Epithelial cell of proximal tubule (primary cell): ENCODE measurements at regions not wholly inside any gene's neighbourhood (a gene's known extent, or its start where the extent isn't known, plus 50 kb on each side); places are given as distances from the start of the nearest gene placed in this dataset.

ENCODE experiments used
- DNase-seq: peaks from one replicate; pipeline ENCODE4 v3.0.0-alpha.2; 2011; ENCODE audit warnings: low read depth
- H3K4me3 ChIP-seq: 2 replicates; pipeline ENCODE4 v1.5.1; 2011; ENCODE audit warnings: low read depth, mild to moderate bottlenecking, low read length
- TF ChIP-seq, protein P1 (sequence below): conservative IDR thresholded peaks from 2 replicates; pipeline ENCODE4 v1.5.1; 2012; ENCODE audit warnings: low read depth, mild to moderate bottlenecking, low read length

DNA sequence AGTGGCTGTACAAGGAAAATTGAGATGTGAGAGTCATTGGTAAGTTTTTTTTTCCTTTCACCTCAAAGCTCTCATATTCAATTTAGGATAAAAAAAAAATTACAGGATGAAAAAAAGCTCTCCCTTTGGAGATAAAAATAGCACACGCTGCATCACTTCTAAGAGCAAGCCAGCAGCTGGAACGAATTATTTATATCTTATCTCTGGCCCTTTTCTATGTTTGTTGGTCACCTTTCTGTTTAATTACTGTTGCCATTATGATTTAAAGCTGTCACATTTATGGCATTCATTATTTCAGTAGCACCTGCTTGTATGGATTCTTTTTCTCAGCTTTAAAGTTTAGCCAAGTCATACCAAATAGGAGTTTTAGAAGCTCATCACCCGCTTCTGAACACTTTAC is 171.6 kb upstream of the PDZRN3 start:
- H3K4me3 ChIP-seq, result no peak overlapping the region
- TF ChIP-seq, protein P1, sequence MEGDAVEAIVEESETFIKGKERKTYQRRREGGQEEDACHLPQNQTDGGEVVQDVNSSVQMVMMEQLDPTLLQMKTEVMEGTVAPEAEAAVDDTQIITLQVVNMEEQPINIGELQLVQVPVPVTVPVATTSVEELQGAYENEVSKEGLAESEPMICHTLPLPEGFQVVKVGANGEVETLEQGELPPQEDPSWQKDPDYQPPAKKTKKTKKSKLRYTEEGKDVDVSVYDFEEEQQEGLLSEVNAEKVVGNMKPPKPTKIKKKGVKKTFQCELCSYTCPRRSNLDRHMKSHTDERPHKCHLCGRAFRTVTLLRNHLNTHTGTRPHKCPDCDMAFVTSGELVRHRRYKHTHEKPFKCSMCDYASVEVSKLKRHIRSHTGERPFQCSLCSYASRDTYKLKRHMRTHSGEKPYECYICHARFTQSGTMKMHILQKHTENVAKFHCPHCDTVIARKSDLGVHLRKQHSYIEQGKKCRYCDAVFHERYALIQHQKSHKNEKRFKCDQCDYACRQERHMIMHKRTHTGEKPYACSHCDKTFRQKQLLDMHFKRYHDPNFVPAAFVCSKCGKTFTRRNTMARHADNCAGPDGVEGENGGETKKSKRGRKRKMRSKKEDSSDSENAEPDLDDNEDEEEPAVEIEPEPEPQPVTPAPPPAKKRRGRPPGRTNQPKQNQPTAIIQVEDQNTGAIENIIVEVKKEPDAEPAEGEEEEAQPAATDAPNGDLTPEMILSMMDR, result no peak
- no peak for DNase-seq

DNA sequence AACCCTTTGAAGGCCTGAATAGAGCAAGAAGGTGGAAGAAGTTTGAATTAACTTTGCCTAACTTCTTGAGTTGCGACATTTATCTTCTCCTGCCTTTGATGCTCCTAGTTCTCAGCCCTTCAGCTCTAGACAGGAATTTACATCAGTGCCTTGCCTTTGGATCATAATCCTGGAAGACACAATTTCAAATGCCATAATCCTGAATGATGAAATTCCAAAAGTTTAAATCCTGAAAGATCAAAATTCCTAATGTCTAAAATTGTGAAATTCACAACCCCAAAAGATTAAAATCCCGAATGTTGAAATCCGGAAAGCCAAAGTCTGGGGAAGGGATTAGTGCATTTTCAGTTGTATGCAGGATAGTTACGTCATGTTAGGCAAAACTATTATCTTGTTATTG is 166.6 kb upstream of the PDZRN3 start:
- no peak for DNase-seq
- TF ChIP-seq, protein P1, result no peak
- no peak overlapping the region for H3K4me3 ChIP-seq

DNA sequence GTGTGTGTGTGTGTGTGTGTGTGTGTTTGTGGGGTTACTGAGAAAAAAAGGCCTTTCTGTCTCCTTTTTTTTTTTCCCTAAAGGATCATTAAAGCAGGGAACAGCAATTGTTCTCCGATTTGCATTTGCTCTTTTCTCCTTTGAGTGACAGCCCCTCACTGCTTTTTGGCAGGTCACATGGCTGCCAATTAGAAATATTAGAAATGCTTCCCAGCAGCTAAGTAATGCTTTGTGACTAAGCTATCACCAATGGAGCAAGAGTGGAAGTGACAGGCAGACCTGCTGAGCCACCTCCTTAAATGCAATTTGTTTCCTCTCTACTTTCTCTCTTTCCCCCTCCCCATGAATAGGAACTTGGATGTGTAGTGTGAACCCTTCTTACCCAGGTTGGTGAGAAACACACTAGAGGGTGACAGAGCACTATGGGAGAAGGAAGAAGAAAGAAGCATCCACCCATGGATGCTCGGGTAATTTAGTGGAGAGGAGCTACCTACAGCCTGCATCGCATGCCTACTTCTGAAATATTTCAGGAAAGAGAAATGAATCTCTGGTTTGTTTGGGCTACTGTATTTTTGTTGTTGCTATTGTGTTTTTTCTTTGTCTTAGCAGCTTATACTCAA is 165.2 kb upstream of the PDZRN3 start:
- TF ChIP-seq, protein P1, result no peak
- no peak overlapping the region for H3K4me3 ChIP-seq
- DNase-seq, result no peak

DNA sequence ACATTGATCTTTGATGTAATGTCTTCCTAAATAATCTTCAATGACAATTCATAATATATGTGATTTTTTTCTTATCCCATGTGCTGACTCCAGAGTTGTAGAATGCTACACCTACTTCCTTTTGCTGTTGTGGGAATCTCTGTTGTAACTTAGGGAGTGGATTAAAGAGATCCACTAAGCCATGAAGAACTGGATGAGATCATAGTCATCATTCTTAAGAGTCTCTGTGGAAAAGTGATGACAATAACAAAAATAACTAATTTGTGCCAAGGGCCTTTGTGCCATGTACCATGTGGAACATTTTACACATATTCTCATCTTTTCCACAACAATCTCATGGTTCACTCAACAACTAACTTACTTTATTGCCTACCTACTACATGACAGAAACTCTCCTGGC is 162.9 kb upstream of the PDZRN3 start:
- no peak overlapping the region for H3K4me3 ChIP-seq
- DNase-seq, result peak; percentile 53
- TF ChIP-seq, protein P1, result no peak

DNA sequence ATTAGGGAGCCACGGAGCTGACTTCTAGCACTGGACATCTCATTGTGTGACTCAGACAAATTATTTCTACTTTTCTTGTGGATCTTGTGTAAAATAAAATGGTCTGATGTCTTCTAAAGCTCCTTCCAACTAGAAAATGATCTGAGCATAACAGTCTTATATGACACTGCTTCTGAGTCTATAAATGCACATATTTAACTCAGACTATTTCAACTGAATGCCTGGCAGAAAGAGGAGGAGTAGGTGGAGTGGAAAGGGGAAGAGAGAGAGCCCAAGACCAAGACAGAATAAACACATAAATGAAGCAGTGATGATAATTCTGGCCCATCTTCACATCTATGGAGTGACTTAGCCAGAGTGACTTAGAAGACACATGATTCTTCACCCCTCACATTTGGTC is 162.3 kb upstream of the PDZRN3 start:
- TF ChIP-seq, protein P1, result no peak
- DNase-seq, result no peak

DNA sequence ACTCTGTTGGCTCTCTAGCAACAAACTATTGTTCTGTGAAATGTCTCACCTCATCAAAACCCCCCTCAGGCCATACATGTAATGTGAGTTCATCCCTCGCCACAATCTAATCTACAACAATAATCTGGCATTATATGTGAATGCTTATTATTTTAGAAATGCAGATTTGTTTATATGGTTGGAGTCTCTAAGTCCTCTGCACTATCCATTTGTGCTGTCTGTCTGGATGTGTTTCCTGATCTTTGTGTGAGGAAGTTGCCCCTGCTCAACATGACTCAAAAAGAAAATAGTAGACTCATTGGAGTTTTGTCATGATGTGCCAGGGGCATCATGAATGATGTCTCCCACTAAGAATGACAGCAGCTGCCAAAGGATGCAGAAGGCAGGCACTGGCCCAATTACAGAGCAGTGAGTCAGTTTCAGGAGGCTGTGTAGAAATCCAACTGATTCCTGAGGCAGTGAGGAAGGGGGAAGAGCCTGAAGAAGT is 161.6 kb upstream of the PDZRN3 start:
- DNase-seq, result peak; percentile 79
- TF ChIP-seq, protein P1, result no peak
- H3K4me3 ChIP-seq, result no peak overlapping the region

More for the DNA sequence above, 162.3 kb upstream of the PDZRN3 start:
- no peak overlapping the region for H3K4me3 ChIP-seq
